ENCODE measurements at regions not wholly inside any gene's neighbourhood (a gene's known extent, or its start where the extent isn't known, plus 50 kb on each side); places are given as distances from the start of the nearest gene placed in this dataset.
"Not testable (repeated sequence)": the region's sequence is repeated elsewhere in the genome, so short reads cannot be mapped to it uniquely, and the experiment has no call there.

GRCh38 chr2:145000376-145000775 is 480.5 kb upstream of the ZEB2 start:
- no peak for DNase-seq

- no peak for DNase-seq
Measured at GRCh38 chr2:144999936-145000335, 480.0 kb upstream of the ZEB2 start.

- no peak for DNase-seq
Measured at GRCh38 chr2:144999071-144999875, 479.4 kb upstream of the ZEB2 start.

- no peak for DNase-seq
Measured at GRCh38 chr2:144998435-144998834, 478.5 kb upstream of the ZEB2 start.

GRCh38 chr2:144996225-144996795 is 476.4 kb upstream of the ZEB2 start:
- DNase-seq: no peak

GRCh38 chr2:144995482-144995881 is 475.6 kb upstream of the ZEB2 start:
- no peak for DNase-seq

GRCh38 chr2:144990661-144991060 is 470.7 kb upstream of the ZEB2 start:
- DNase-seq: no peak

GRCh38 chr2:144989579-144990270 is 469.8 kb upstream of the ZEB2 start:
- no peak for DNase-seq

GRCh38 chr2:144988591-144988990 is 468.7 kb upstream of the ZEB2 start:
- DNase-seq: no peak

GRCh38 chr2:144986691-144987090 is 466.8 kb upstream of the ZEB2 start:
- DNase-seq: peak; percentile 87

GRCh38 chr2:144984038-144984437 is 464.1 kb upstream of the ZEB2 start:
- DNase-seq: no peak

GRCh38 chr2:144983107-144983506 is 463.2 kb upstream of the ZEB2 start:
- DNase-seq: no peak

- DNase-seq: no peak
Measured at GRCh38 chr2:144982481-144982880, 462.6 kb upstream of the ZEB2 start.

GRCh38 chr2:144975881-144976280 is 456.0 kb upstream of the ZEB2 start:
- DNase-seq: no peak

- no peak for DNase-seq
Measured at GRCh38 chr2:144972676-144973075, 452.8 kb upstream of the ZEB2 start.

- no peak for DNase-seq
Measured at GRCh38 chr2:144971786-144972335, 451.9 kb upstream of the ZEB2 start.

- not testable (repeated sequence) for DNase-seq
Measured at GRCh38 chr2:144970410-144970809, 450.5 kb upstream of the ZEB2 start.

- not testable (repeated sequence) for DNase-seq
Measured at GRCh38 chr2:144969564-144969963, 449.6 kb upstream of the ZEB2 start.

- no peak for DNase-seq
Measured at GRCh38 chr2:144967961-144968360, 448.0 kb upstream of the ZEB2 start.

- no peak for DNase-seq
Measured at GRCh38 chr2:144965172-144965571, 445.3 kb upstream of the ZEB2 start.

GRCh38 chr2:144963031-144963430 is 443.1 kb upstream of the ZEB2 start:
- DNase-seq: no peak

- no peak for DNase-seq
Measured at GRCh38 chr2:144959416-144959815, 439.5 kb upstream of the ZEB2 start.

- no peak for DNase-seq
Measured at GRCh38 chr2:144950899-144951560, 431.1 kb upstream of the ZEB2 start.
